Activated T-cell treated with anti-CD3 and anti-CD28 coated beads, Interleukin-2, amount 50 U/mL, for 72 hours (primary cell): ENCODE measurements at regions not wholly inside any gene's neighbourhood (a gene's known extent, or its start where the extent isn't known, plus 50 kb on each side); places are given as distances from the start of the nearest gene placed in this dataset.

Experiments
- ATAC-seq, 2 donors: fragments of 150-1000 bp; cut with Tn5 transposase; replicated peaks in 1 of 2; 2 replicates each; pipeline ENCODE4 v1.10.0; 2021; ENCODE audit warnings: moderate library complexity in 2 of 2, mild to moderate bottlenecking in 1 of 2
- DNase-seq, 2 donors: peaks; one replicate each; pipeline ENCODE4 v3.0.0; 2021 to 2022; ENCODE audit warnings: mixed read lengths in 1 of 2
- H3K27ac Mint-ChIP-seq: one replicate; pipeline ENCODE4 v1.8.0; 2022; ENCODE audit warnings: mild to moderate bottlenecking, moderate library complexity, mixed read lengths
- H3K27me3 Mint-ChIP-seq: one replicate; pipeline ENCODE4 v1.8.0; 2022; ENCODE audit warnings: low read depth, mixed read lengths
- H3K36me3 Mint-ChIP-seq, 2 donors: one replicate each; pipeline ENCODE4 v1.8.0; 2022; ENCODE audit warnings: mixed read lengths in 2 of 2, mild to moderate bottlenecking in 1 of 2; ENCODE audit not compliant: insufficient read depth in 2 of 2
- H3K4me1 Mint-ChIP-seq: one replicate; pipeline ENCODE4 v1.8.0; 2022; ENCODE audit warnings: low read depth, mixed read lengths
- H3K4me3 Mint-ChIP-seq, 2 donors: one replicate each; pipeline ENCODE4 v1.8.0; 2022; ENCODE audit warnings: mild to moderate bottlenecking in 2 of 2, mixed read lengths in 2 of 2, moderate library complexity in 2 of 2
- H3K9me3 Mint-ChIP-seq, 2 donors: one replicate each; pipeline ENCODE4 v1.8.0; 2022; ENCODE audit warnings: mixed read lengths in 2 of 2

DNA sequence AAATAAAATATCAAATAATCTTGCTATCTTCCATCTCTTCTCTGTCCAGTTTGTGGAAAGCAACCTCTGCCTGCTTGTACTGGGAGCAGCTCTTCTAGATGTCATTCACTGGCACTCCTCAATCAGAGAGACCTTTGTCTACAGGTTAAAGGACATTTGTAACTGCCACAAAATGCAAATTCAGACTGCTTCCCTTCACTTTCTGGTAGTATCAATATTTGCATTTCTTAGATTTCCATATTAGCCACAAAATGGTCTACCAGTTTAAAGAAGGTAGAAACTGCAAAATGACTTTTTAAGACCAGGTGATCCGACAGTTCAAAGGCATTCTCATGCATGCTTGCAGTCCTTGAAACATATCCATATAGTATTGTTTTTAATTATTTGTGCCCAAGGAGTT, 51.7 kb upstream of the RCN1 start:
- H3K27me3 Mint-ChIP-seq, result peaks cover 40% of the 10 kb centered on the region

DNA sequence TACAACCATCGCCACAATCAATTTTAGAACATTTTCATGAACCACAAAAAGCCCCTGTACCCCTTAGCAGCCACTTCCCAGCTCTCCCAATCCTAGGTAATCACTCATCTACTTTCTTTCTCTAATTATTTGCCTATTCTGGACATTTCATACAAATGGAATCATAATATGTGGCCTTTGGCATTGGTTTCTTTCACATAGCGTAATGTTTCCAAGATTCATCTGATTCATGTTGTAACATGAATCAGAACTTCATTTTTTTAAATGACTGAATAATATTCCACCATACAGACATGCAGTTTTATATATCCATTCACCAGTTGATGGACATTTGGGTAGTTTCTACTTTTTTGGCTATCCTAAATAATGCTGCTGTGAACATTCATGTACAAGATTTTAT, 56.2 kb upstream of the RCN1 start:
- no peak overlapping the region for H3K27ac Mint-ChIP-seq
- H3K27me3 Mint-ChIP-seq, result peaks cover 47% of the 10 kb centered on the region
- H3K9me3 Mint-ChIP-seq, result no peaks in the 10 kb centered on the region

More for the DNA sequence above, 51.7 kb upstream of the RCN1 start:
- H3K27ac Mint-ChIP-seq, result no peak overlapping the region
- ATAC-seq, result no peak
- H3K4me3 Mint-ChIP-seq, result no peak overlapping the region
- no peaks in the 10 kb centered on the region for H3K4me1 Mint-ChIP-seq
- no peak for DNase-seq
- H3K36me3 Mint-ChIP-seq, result no peaks in the 10 kb centered on the region
- H3K9me3 Mint-ChIP-seq, result no peaks in the 10 kb centered on the region

GRCh38 chr11:32034149-32034548, 56.7 kb upstream of the RCN1 start:
- DNase-seq, result no peak
- no peak overlapping the region for H3K4me3 Mint-ChIP-seq

More for the DNA sequence above, 56.2 kb upstream of the RCN1 start:
- H3K4me1 Mint-ChIP-seq, result no peaks in the 10 kb centered on the region
- no peak for DNase-seq
- no peak for ATAC-seq
- H3K4me3 Mint-ChIP-seq, result no peak overlapping the region
- no peaks in the 10 kb centered on the region for H3K36me3 Mint-ChIP-seq

DNA sequence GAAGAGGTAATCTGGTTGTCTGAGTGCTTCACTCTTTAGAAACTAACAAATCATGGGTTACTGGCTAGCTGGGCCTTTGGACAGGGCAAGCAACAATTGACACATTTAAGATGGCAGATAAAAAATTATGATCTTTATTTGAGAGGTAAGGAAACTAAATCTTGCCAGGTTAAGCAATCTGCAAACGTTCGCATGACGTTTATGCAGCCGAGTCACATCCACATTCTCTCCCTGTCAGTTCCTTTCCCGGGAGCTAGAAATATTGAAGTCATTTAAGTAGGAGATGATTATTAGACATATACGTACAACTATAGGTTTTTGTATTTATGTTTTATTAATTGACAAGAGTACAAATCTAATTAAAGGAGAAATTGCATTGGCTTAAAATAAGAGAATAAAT, 57.4 kb upstream of the RCN1 start:
- Mint-ChIP-seq H3K27me3 (peaks cover 39% of the 10 kb centered on the region), H3K4me3 (no peak overlapping the region), H3K27ac (no peak overlapping the region), H3K4me1 (no peaks in the 10 kb centered on the region), H3K36me3 (no peaks in the 10 kb centered on the region), H3K9me3 (no peaks in the 10 kb centered on the region)
- DNase-seq (no peak), ATAC-seq (no peak)

More at GRCh38 chr11:32034149-32034548, 56.7 kb upstream of the RCN1 start:
- no peaks in the 10 kb centered on the region for H3K4me1 Mint-ChIP-seq
- H3K27ac Mint-ChIP-seq, result no peak overlapping the region
- no peaks in the 10 kb centered on the region for H3K36me3 Mint-ChIP-seq
- no peaks in the 10 kb centered on the region for H3K9me3 Mint-ChIP-seq
- peak in 1 of 2 donors; percentile 34 for ATAC-seq
- peaks cover 46% of the 10 kb centered on the region for H3K27me3 Mint-ChIP-seq

GRCh38 chr11:32033067-32033466, 57.8 kb upstream of the RCN1 start:
- Mint-ChIP-seq H3K4me1 (no peaks in the 10 kb centered on the region), H3K27me3 (peaks cover 37% of the 10 kb centered on the region), H3K9me3 (no peaks in the 10 kb centered on the region), H3K27ac (no peak overlapping the region), H3K36me3 (no peaks in the 10 kb centered on the region), H3K4me3 (no peak overlapping the region)
- DNase-seq (peak in 1 of 2 donors; percentile 9), ATAC-seq (peak in 1 of 2 donors; percentile 76)

DNA sequence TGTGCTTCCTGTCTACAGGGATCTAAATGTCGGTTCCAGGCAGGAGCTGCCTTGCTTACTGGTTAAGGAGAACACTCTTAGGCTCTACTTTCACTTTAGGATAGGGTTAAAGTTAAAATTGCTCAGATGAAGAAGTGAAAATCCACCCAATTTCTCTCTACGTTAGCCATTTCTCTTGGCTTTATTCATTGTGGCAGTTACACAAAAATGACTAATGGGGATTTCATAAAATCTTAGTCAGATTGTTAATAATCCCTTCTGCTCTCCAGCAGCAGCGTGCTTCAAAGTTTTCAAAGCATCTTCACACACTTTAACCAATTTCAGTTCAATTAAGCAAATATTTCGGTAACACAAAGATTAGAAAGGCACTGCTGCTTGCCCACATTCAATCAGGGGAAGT, 58.4 kb upstream of the RCN1 start:
- Mint-ChIP-seq H3K9me3 (no peaks in the 10 kb centered on the region), H3K4me3 (peak overlapping the region in 1 of 2 donors; percentile 56), H3K27me3 (peaks cover 40% of the 10 kb centered on the region), H3K4me1 (no peaks in the 10 kb centered on the region), H3K27ac (peak overlapping the region; percentile 40), H3K36me3 (no peaks in the 10 kb centered on the region)
- DNase-seq (no peak), ATAC-seq (peak in 1 of 2 donors; percentile 58)

DNA sequence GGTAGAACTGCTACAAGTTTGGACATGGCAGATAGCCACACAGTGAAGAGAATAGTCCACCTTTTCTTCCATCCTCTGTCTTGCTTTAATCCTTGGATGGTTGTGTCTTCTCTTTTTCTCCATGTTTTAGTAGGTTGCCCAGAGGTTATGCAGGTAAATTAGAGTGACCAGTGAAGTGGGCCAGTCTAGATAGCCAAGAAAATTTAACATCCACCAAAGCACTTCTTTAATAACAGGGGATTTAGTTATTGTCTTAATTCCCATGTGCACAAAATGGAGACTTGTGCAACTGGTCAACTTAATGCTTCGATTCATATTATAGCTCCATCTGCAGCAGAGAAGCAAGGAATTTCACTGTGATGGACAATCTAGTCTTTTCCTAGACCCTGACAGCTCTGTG, 58.8 kb upstream of the RCN1 start:
- DNase-seq, result no peak
- Mint-ChIP-seq H3K9me3 (no peaks in the 10 kb centered on the region), H3K4me3 (peak overlapping the region in 1 of 2 donors; percentile 56), H3K27me3 (peaks cover 41% of the 10 kb centered on the region), H3K36me3 (no peaks in the 10 kb centered on the region), H3K4me1 (no peaks in the 10 kb centered on the region), H3K27ac (no peak overlapping the region)
- ATAC-seq, result no peak

DNA sequence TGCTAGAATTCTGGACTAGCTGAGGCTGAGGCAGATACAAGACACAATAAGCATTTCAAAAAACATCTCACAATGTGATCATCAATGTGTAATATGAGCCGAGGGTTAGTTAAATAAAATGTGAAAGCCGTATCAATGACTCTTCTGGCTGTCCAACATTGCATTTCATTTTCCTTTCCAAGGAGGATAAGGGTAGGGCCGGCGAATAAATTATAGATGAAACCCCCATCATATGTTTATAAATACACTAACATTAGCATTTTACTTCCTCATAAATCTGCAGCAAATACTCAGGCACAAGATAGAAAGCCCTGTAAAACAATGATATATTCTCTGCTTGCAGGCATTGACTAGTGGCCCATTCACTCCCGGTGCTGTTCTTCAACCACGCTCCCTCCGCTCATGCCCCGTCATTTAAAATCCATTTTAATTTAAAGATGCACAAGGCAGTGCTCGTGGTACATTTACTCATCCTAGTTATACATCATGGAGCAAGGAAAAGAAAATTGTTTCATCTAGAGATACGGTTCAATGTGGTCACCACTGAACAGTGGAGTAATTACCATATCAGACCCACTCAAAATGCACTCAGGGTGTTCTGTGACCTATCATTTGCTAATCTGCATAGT, 59.9 kb upstream of the RCN1 start:
- Mint-ChIP-seq H3K36me3 (no peaks in the 10 kb centered on the region), H3K27ac (no peak overlapping the region), H3K4me3 (no peak overlapping the region), H3K4me1 (no peaks in the 10 kb centered on the region), H3K27me3 (peaks cover 52% of the 10 kb centered on the region), H3K9me3 (no peaks in the 10 kb centered on the region)
- DNase-seq (no peak), ATAC-seq (no peak)

DNA sequence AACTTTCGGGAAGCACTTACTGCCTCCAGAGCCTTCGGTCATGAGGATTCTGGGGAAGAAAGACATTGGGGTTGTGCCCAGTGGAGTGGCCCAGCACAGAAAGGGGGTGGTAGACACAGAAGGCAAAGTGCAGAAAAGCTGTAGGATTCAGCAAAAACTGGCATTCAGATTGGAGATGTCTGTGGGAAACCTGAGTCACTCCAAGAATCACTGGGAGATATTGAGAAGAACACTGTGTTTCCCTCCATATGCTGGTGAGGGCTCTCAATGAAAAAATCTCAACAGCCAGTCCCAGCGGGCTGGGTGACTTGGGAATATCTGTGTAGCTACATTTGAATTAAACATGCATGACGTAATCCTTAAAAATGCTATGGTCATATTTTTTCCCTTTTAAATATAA, 61.2 kb upstream of the RCN1 start:
- no peak for ATAC-seq
- Mint-ChIP-seq H3K27me3 (peaks cover 50% of the 10 kb centered on the region), H3K36me3 (no peaks in the 10 kb centered on the region), H3K27ac (no peak overlapping the region), H3K4me3 (no peak overlapping the region), H3K4me1 (no peaks in the 10 kb centered on the region), H3K9me3 (no peaks in the 10 kb centered on the region)
- no peak for DNase-seq

DNA sequence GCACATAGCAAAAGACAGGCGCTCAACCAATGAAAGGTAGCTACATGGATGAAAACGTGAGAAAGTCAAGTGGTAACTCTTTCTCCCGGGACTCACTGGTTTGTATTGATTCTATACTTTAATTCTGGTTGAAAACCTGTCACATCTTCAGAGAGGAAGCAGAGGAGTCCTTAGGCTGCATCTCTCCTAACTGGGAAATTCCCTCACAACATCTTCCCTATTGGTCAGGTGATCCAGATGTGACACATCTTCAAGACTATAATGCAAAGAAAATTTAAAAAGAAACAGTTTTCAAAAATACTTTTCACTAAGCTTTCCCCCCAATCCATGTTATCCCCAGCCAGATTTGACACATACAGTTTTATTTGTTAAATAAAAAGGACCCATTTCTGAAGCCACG, 62.7 kb upstream of the RCN1 start:
- Mint-ChIP-seq H3K27me3 (peaks cover 44% of the 10 kb centered on the region), H3K4me1 (no peaks in the 10 kb centered on the region), H3K4me3 (no peak overlapping the region), H3K9me3 (no peaks in the 10 kb centered on the region), H3K36me3 (no peaks in the 10 kb centered on the region), H3K27ac (no peak overlapping the region)
- no peak for ATAC-seq
- DNase-seq, result no peak

- ATAC-seq, result no peak
- peaks cover 0 to 1% of the 10 kb centered on the region in 2 donors for H3K9me3 Mint-ChIP-seq
- H3K4me3 Mint-ChIP-seq, result no peak overlapping the region
- H3K36me3 Mint-ChIP-seq, result no peaks in the 10 kb centered on the region
- H3K27ac Mint-ChIP-seq, result no peak overlapping the region
- H3K27me3 Mint-ChIP-seq, result peaks cover 38% of the 10 kb centered on the region
- no peak for DNase-seq
- no peaks in the 10 kb centered on the region for H3K4me1 Mint-ChIP-seq
These were observed 64.1 kb upstream of the RCN1 start for GRCh38 chr11:32026766-32027165.

GRCh38 chr11:32024948-32025347, 65.9 kb upstream of the RCN1 start:
- ATAC-seq (no peak), DNase-seq (no peak)
- Mint-ChIP-seq H3K4me3 (no peak overlapping the region), H3K9me3 (peaks cover 0 to 1% of the 10 kb centered on the region in 2 donors), H3K4me1 (no peaks in the 10 kb centered on the region), H3K27ac (no peak overlapping the region), H3K36me3 (no peaks in the 10 kb centered on the region), H3K27me3 (peaks cover 32% of the 10 kb centered on the region)

DNA sequence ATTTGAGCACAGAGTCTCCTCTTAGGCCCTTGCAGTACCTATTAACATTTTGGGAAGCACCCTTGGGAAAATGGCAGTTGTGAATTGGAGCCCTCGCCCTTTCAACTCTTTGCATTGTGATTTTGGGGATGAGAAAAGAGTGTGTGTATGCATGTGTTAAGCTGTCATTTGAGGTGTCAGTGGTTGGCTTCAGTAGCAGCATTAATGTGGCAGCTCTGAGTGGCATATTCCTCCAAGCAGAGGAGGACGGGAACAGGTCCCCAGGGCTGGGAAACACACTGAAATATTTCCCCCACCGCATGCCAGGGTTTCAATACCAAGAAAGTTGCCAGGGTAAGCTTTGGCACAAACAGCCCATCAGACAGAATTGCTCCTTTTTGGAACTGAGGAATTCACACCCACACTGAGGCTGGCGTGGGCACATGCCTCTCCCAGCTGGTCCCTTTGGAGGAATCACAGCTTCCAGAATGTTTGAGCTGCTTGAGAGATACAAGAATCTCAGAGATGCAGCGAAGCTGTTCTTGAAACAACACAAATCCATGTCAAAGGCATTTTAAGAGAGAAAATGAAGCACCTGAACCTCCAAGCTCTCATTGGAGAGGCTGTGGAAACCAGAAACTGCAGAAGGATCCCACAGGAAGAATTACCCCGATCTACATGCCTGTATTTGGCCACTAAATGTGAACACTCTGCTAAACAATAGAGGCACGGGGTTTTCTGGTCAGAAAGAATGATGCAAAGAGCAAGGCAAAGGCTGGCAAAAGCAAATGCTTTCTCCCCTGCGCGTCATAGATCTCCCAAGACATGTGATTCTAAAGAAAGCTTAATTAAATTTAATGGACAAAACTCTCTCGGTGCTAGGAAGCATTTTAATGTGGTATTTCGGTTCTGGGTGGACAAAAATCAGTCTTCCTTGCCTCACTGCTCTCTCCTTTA, 67.2 kb upstream of the RCN1 start:
- Mint-ChIP-seq H3K4me3 (no peak overlapping the region), H3K27ac (no peak overlapping the region), H3K9me3 (peaks cover 0 to 1% of the 10 kb centered on the region in 2 donors), H3K4me1 (no peaks in the 10 kb centered on the region), H3K36me3 (no peaks in the 10 kb centered on the region), H3K27me3 (peaks cover 32% of the 10 kb centered on the region)
- DNase-seq (no peak), ATAC-seq (no peak)
